Endometrial microvascular endothelial cells (primary cell): ENCODE measurements at regions not wholly inside any gene's neighbourhood (a gene's known extent, or its start where the extent isn't known, plus 50 kb on each side); places are given as distances from the start of the nearest gene placed in this dataset.

Experiments used
- in situ Hi-C: cut with HindIII; loops from 2 replicates; pipeline ENCODE4 v1.10.0; 2017; ENCODE audit warnings: low sequenced_read_pairs, low pct_unique_long_range_greater_than_20kb; ENCODE audit errors: inconsistent ontology term

- in situ Hi-C loops, result no loop called here
These were observed 349.7 kb downstream of the ATP23 start for GRCh38 chr12:58291106-58291505.

GRCh38 chr12:58293308-58293982 lies 352.1 kb downstream of the ATP23 start:
- in situ Hi-C loops, result no loop called here

GRCh38 chr12:58295268-58295667 lies 353.9 kb downstream of the ATP23 start:
- in situ Hi-C loops, result no loop called here

GRCh38 chr12:58296863-58297262 lies 355.5 kb downstream of the ATP23 start:
- in situ Hi-C loops, result no loop called here

- in situ Hi-C loops, result no loop called here
These were observed 357.4 kb downstream of the ATP23 start for GRCh38 chr12:58298803-58299202.

- in situ Hi-C loops, result no loop called here
These were observed 358.0 kb downstream of the ATP23 start for GRCh38 chr12:58299371-58299770.

GRCh38 chr12:58301038-58301729 lies 359.8 kb downstream of the ATP23 start:
- in situ Hi-C loops, result no loop called here

GRCh38 chr12:58301730-58302122 lies 360.4 kb downstream of the ATP23 start:
- in situ Hi-C loops, result no loop called here

GRCh38 chr12:58302487-58303011 lies 361.2 kb downstream of the ATP23 start:
- in situ Hi-C loops, result no loop called here

- in situ Hi-C loops, result no loop called here
These were observed 365.1 kb downstream of the ATP23 start for GRCh38 chr12:58306266-58307000.

- in situ Hi-C loops, result no loop called here
These were observed 368.4 kb downstream of the ATP23 start for GRCh38 chr12:58309806-58310205.

- in situ Hi-C loops, result no loop called here
These were observed 369.0 kb downstream of the ATP23 start for GRCh38 chr12:58310368-58310767.

- in situ Hi-C loops, result no loop called here
These were observed 369.6 kb downstream of the ATP23 start for GRCh38 chr12:58310809-58311622.

- in situ Hi-C loops, result no loop called here
These were observed 371.9 kb downstream of the ATP23 start for GRCh38 chr12:58313091-58313855.

- in situ Hi-C loops, result no loop called here
These were observed 373.2 kb downstream of the ATP23 start for GRCh38 chr12:58314610-58315009.

- in situ Hi-C loops, result no loop called here
These were observed 375.6 kb downstream of the ATP23 start for GRCh38 chr12:58316926-58317325.

GRCh38 chr12:58321414-58321813 lies 380.0 kb downstream of the ATP23 start:
- in situ Hi-C loops, result no loop called here

GRCh38 chr12:58323676-58324075 lies 382.3 kb downstream of the ATP23 start:
- in situ Hi-C loops, result no loop called here
